Erythroblast (primary cell): ENCODE measurements at regions not wholly inside any gene's neighbourhood (a gene's known extent, or its start where the extent isn't known, plus 50 kb on each side); places are given as distances from the start of the nearest gene placed in this dataset.

Source experiments
- GATA1 ChIP-seq: IDR thresholded peaks from 2 replicates; pipeline ENCODE4 v1.6.1; 2011; ENCODE audit warnings: low read depth, mild to moderate bottlenecking, control low read depth, low read length, moderate library complexity
- POLR2A ChIP-seq: IDR thresholded peaks from 2 replicates; pipeline ENCODE4 v1.6.1; 2011; ENCODE audit warnings: mild to moderate bottlenecking, low read length

- TF ChIP-seq POLR2A (no peak), GATA1 (no peak)
Observed at GRCh38 chr5:39801306-39801705, 376.5 kb upstream of the DAB2 start.
